RWPE1 (cell line): ENCODE measurements at regions not wholly inside any gene's neighbourhood (a gene's known extent, or its start where the extent isn't known, plus 50 kb on each side); places are given as distances from the start of the nearest gene placed in this dataset.

Source experiments
- CTCF ChIA-PET: fragments of 350-600 bp; sonication (Branson Sonifier 250); formaldehyde crosslinking; extraction: SDS; loops from one replicate; lab custom pipeline; 2021; lab: Yijun Ruan, JAX
- POLR2A ChIA-PET: fragments of 400-600 bp; formaldehyde crosslinking; extraction: SDS; loops from one replicate; lab custom pipeline; 2020; ENCODE audit warnings: antibody characterized with exemption; ENCODE audit not compliant: low non-redundant PET; lab: Yijun Ruan, JAX
- DNase-seq: peaks from one replicate; pipeline ENCODE4 v3.0.0; 2012; ENCODE audit warnings: low spot score
- H3K27ac ChIP-seq: fragments of 450-650 bp; 2 replicates; pipeline ENCODE4 v1.5.1; 2017
- CTCF ChIP-seq: fragments of 450-650 bp; conservative IDR thresholded peaks from 2 replicates; pipeline ENCODE4 v1.5.1; 2017; ENCODE audit warnings: low read depth, mild to moderate bottlenecking

GRCh38 chr11:43197379-43197778 is 114.4 kb upstream of the API5 start:
- no peak overlapping the region for H3K27ac ChIP-seq
- ChIA-PET CTCF (no interaction called here), POLR2A (no interaction called here)
- TF ChIP-seq CTCF, result no peak
- DNase-seq, result no peak

GRCh38 chr11:43200031-43200430 is 111.8 kb upstream of the API5 start:
- CTCF ChIA-PET, result no interaction called here
- H3K27ac ChIP-seq, result no peak overlapping the region
- DNase-seq, result no peak
- no peak for TF ChIP-seq CTCF
- POLR2A ChIA-PET, result no interaction called here

- no peak for DNase-seq
- H3K27ac ChIP-seq, result no peak overlapping the region
- no peak for TF ChIP-seq CTCF
- CTCF ChIA-PET, result no interaction called here
- POLR2A ChIA-PET, result no interaction called here
Observed at GRCh38 chr11:43212279-43212678, 99.5 kb upstream of the API5 start.

- CTCF ChIA-PET, result no interaction called here
- no peak for TF ChIP-seq CTCF
- POLR2A ChIA-PET, result no interaction called here
- DNase-seq, result no peak
- no peak overlapping the region for H3K27ac ChIP-seq
Observed at GRCh38 chr11:43214471-43214870, 97.3 kb upstream of the API5 start.

- POLR2A ChIA-PET, result no interaction called here
- no peak for TF ChIP-seq CTCF
Observed at GRCh38 chr11:43217849-43218248, 93.9 kb upstream of the API5 start.

GRCh38 chr11:43222215-43222614 is 89.6 kb upstream of the API5 start:
- ChIA-PET CTCF (no interaction called here), POLR2A (no interaction called here)
- H3K27ac ChIP-seq, result no peak overlapping the region
- TF ChIP-seq CTCF, result no peak
- DNase-seq, result no peak

More at GRCh38 chr11:43217849-43218248, 93.9 kb upstream of the API5 start:
- CTCF ChIA-PET, result no interaction called here
- DNase-seq, result no peak
- H3K27ac ChIP-seq, result no peak overlapping the region

- CTCF ChIA-PET, result no interaction called here
Observed at GRCh38 chr11:43223026-43223425, 88.8 kb upstream of the API5 start.

More at GRCh38 chr11:43223026-43223425, 88.8 kb upstream of the API5 start:
- POLR2A ChIA-PET, result no interaction called here
- no peak for DNase-seq
- H3K27ac ChIP-seq, result no peak overlapping the region
- no peak for TF ChIP-seq CTCF
